ENCODE measurements at regions not wholly inside any gene's neighbourhood (a gene's known extent, or its start where the extent isn't known, plus 50 kb on each side); places are given as distances from the start of the nearest gene placed in this dataset.
A peak's percentile ranks its signal among the peaks of the same experiment; 100 is the strongest.
"Not testable (repeated sequence)": the region's sequence is repeated elsewhere in the genome, so short reads cannot be mapped to it uniquely, and the experiment has no call there.

DNA sequence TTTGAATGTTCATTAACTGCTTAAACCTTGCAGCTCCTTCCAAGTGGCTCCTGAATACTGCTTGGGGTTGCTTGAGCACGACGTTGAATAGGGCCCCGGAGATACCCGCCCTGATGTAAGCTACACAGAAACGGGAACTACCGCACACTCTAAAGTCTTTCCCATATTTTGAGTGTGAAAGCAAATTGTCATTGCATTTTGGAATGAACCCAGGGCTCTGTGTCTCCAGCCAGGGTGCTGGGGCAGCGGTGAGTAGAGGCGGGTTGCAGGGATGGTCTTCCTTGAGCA lies 59.4 kb upstream of the HELT start:
- no peaks in the 10 kb centered on the region for H3K36me3 Mint-ChIP-seq
- peaks cover 7 to 24% of the 10 kb centered on the region in 2 donors for H3K27me3 Mint-ChIP-seq
- DNase-seq = no peak
- no peaks in the 10 kb centered on the region for H3K9me3 Mint-ChIP-seq
- H3K4me1 Mint-ChIP-seq = peaks cover 4 to 18% of the 10 kb centered on the region in 2 donors
- H3K27ac Mint-ChIP-seq = peak overlapping the region; percentile 53
- no peak for ATAC-seq (replicated peaks)
- no peak overlapping the region for H3K4me3 Mint-ChIP-seq

DNA sequence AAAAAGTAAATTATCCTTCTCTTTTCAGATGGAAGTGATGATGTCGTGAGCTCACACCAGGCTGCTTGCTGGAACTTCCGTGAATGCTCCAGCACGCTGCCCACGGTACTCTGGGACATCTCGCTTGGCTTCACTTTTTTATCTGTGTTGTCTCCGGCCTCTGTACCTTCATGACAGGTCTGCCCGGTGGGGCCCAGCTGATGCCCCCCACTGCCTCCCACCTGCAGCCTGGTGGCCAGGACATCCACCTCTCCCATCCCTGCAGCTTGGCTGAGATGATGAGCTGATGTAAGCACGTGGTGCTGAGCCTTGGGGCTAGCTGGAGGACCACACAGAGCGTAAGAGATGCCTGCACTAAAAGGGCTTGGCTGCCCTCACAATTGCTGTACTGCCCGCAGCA lies 59.0 kb upstream of the HELT start:
- no peak for DNase-seq
- H3K27ac Mint-ChIP-seq = no peak overlapping the region
- no peak for ATAC-seq (replicated peaks)
- H3K4me1 Mint-ChIP-seq = peaks cover 4 to 18% of the 10 kb centered on the region in 2 donors
- no peak overlapping the region for H3K4me3 Mint-ChIP-seq
- H3K9me3 Mint-ChIP-seq = no peaks in the 10 kb centered on the region
- H3K36me3 Mint-ChIP-seq = no peaks in the 10 kb centered on the region
- peaks cover 2 to 19% of the 10 kb centered on the region in 2 donors for H3K27me3 Mint-ChIP-seq

DNA sequence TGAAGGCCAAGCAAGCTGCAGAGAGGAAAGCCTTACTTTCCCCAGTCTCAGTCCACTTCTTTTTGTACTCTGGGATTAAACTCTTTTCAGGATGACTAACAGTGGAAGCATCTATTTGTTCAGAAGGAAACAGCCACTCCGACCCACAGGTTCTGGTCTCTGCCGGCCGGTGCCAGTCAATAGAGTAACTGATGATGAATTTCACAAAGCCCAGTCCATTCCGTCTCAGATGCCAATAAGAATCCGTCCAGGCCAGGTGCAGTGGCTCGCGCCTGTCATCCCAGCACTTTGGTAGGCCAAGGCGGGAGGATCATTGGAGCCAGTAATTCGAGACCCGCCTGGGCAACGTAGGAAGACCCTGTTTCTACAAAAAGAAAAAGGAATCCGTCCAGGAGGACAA lies 58.5 kb upstream of the HELT start:
- no peak for ATAC-seq (replicated peaks)
- Mint-ChIP-seq H3K27me3 (peaks cover 2 to 16% of the 10 kb centered on the region in 2 donors), H3K4me1 (peaks cover 4 to 19% of the 10 kb centered on the region in 2 donors), H3K36me3 (peaks cover 0 to under 1% of the 10 kb centered on the region in 2 donors), H3K4me3 (no peak overlapping the region), H3K9me3 (peaks cover 0 to under 1% of the 10 kb centered on the region in 2 donors), H3K27ac (no peak overlapping the region)
- DNase-seq = no peak

- no peak overlapping the region for H3K27ac Mint-ChIP-seq
- H3K4me3 Mint-ChIP-seq = no peak overlapping the region
- peaks cover 4 to 8% of the 10 kb centered on the region in 2 donors for H3K36me3 Mint-ChIP-seq
- no peak for ATAC-seq (replicated peaks)
- H3K9me3 Mint-ChIP-seq = peaks cover 3 to 4% of the 10 kb centered on the region in 2 donors
- H3K27me3 Mint-ChIP-seq = peaks cover 6 to 23% of the 10 kb centered on the region in 2 donors
- DNase-seq = no peak
- H3K4me1 Mint-ChIP-seq = peaks cover 10 to 24% of the 10 kb centered on the region in 2 donors
Measured at GRCh38 chr4:184960505-184960971, 57.8 kb upstream of the HELT start.

GRCh38 chr4:184961660-184962059 lies 56.6 kb upstream of the HELT start:
- Mint-ChIP-seq H3K27me3 (peaks cover 6 to 31% of the 10 kb centered on the region in 2 donors), H3K27ac (no peak overlapping the region), H3K36me3 (peaks cover 5 to 17% of the 10 kb centered on the region in 2 donors), H3K4me1 (peaks cover 11 to 24% of the 10 kb centered on the region in 2 donors), H3K9me3 (peaks cover 3 to 4% of the 10 kb centered on the region in 2 donors), H3K4me3 (no peak overlapping the region)
- ATAC-seq (replicated peaks) = no peak
- no peak for DNase-seq

DNA sequence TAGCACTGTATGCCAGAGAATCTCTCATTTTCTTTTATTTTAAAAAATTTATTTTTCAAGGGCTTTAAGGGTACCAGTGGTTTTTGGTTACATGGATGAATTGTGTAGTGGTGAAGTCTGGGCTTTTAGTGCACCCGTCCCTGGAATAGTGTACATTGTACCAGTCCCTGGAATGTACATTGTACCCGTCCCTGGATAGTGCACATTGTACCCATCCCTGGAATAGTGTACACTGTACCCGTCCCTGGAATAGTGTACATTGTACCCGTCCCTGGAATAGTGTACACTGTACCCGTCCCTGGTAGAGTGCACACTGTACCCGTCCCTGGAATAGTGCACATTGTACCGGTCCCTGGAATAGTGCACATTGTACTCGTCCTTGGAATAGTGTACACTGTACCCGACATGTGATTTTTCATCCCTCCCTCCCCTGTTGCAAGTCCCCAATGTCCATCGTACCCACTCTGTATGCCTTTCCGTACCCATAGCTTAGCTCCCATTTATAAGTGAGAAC lies 56.1 kb upstream of the HELT start:
- H3K4me3 Mint-ChIP-seq = no peak overlapping the region
- H3K4me1 Mint-ChIP-seq = peaks cover 11 to 23% of the 10 kb centered on the region in 2 donors
- peaks cover 6 to 30% of the 10 kb centered on the region in 2 donors for H3K27me3 Mint-ChIP-seq
- ATAC-seq (replicated peaks) = no peak
- peaks cover 5 to 17% of the 10 kb centered on the region in 2 donors for H3K36me3 Mint-ChIP-seq
- DNase-seq = no peak
- peaks cover 3 to 4% of the 10 kb centered on the region in 2 donors for H3K9me3 Mint-ChIP-seq
- no peak overlapping the region for H3K27ac Mint-ChIP-seq

DNA sequence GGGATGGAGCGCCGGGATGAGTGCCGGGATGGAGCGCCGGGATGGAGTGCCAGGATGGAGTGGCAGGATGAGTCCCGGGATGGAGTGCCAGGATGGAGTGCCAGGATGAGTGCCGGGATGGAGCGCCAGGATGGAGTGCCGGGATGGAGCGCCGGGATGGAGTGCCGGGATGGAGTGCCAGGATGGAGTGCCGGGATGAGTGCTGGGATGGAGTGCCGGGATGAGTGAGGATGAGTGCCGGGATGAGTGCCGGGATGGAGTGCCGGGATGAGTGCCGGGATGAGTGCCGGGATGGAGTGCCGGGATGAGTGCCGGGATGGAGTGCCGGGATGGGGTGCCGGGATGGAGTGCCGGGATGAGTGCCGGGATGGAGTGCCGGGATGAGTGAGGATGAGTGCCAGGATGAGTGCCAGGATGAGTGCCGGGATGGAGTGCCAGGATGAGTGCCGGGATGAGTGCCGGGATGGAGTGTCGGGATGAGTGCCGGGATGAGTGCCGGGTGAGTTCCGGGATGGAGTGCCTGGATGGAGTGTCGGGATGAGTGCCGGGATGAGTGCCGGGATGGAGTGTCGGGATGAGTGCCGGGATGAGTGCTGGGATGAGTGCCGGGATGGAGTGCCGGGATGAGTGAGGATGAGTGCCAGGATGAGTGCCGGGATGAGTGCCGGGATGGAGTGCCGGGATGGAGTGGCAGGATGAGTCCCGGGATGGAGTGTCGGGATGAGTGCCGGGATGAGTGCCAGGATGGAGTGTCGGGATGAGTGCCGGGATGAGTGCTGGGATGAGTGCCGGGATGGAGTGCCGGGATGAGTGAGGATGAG lies 52.9 kb upstream of the HELT start:
- peaks cover 10 to 12% of the 10 kb centered on the region in 2 donors for H3K4me1 Mint-ChIP-seq
- DNase-seq; H3K9me3 Mint-ChIP-seq; ATAC-seq (replicated peaks): not testable (repeated sequence)
- peaks cover 6 to 16% of the 10 kb centered on the region in 2 donors for H3K27me3 Mint-ChIP-seq
- H3K27ac Mint-ChIP-seq = peak overlapping the region; percentile 99
- H3K36me3 Mint-ChIP-seq = peaks cover 8 to 20% of the 10 kb centered on the region in 2 donors
- H3K4me3 Mint-ChIP-seq = peak overlapping the region; percentile 85 to 93

GRCh38 chr4:184966051-184966691 lies 52.1 kb upstream of the HELT start:
- not testable (repeated sequence) for DNase-seq

GRCh38 chr4:184967699-184968098 lies 50.6 kb upstream of the HELT start:
- Mint-ChIP-seq H3K4me1 (peaks cover 10 to 12% of the 10 kb centered on the region in 2 donors), H3K27ac (peak overlapping the region; percentile 98), H3K36me3 (peaks cover 8 to 20% of the 10 kb centered on the region in 2 donors), H3K4me3 (peak overlapping the region; percentile 63 to 79), H3K9me3 (peaks cover 16 to 19% of the 10 kb centered on the region in 2 donors), H3K27me3 (peaks cover 6 to 20% of the 10 kb centered on the region in 2 donors)
- DNase-seq = not testable (repeated sequence)
- ATAC-seq (replicated peaks) = peak; percentile 38 to 44

More at GRCh38 chr4:184966051-184966691, 52.1 kb upstream of the HELT start:
- H3K36me3 Mint-ChIP-seq = peaks cover 8 to 20% of the 10 kb centered on the region in 2 donors
- H3K4me1 Mint-ChIP-seq = peaks cover 10 to 12% of the 10 kb centered on the region in 2 donors
- peaks cover 9 to 11% of the 10 kb centered on the region in 2 donors for H3K9me3 Mint-ChIP-seq
- peak overlapping the region; percentile 99 for H3K27ac Mint-ChIP-seq
- not testable (repeated sequence) for ATAC-seq (replicated peaks)
- H3K4me3 Mint-ChIP-seq = peak overlapping the region; percentile 49 to 93
- H3K27me3 Mint-ChIP-seq = peaks cover 6 to 16% of the 10 kb centered on the region in 2 donors

- Mint-ChIP-seq H3K27ac (no peak overlapping the region), H3K9me3 (peaks cover 16 to 21% of the 10 kb centered on the region in 2 donors), H3K27me3 (peaks cover 6 to 26% of the 10 kb centered on the region in 2 donors), H3K4me1 (peaks cover 10 to 12% of the 10 kb centered on the region in 2 donors), H3K36me3 (peaks cover 8 to 20% of the 10 kb centered on the region in 2 donors), H3K4me3 (no peak overlapping the region)
- DNase-seq = no peak
- peak; percentile 18 to 27 for ATAC-seq (replicated peaks)
Measured at GRCh38 chr4:184968366-184968765, 49.9 kb upstream of the HELT start.

Measured in stimulated activated naive B cell treated with anti-CD40 and anti-IgM and Interleukin-4, amounts not matched to agents 10 μg/mL and 1 μg/mL and 100 μg/mL, for 72 hours (primary cell).